GM18517 (cell line): ENCODE measurements at regions not wholly inside any gene's neighbourhood (a gene's known extent, or its start where the extent isn't known, plus 50 kb on each side); places are given as distances from the start of the nearest gene placed in this dataset.
"Not testable (repeated sequence)": the region's sequence is repeated elsewhere in the genome, so short reads cannot be mapped to it uniquely, and the experiment has no call there.

Experiments used
- ATAC-seq: cut with Tn5 transposase; IDR thresholded peaks from one replicate; pipeline ENCODE4 v1.9.1; 2021; ENCODE audit warnings: mild to moderate bottlenecking, moderate library complexity; ENCODE audit not compliant: unreplicated experiment

DNA sequence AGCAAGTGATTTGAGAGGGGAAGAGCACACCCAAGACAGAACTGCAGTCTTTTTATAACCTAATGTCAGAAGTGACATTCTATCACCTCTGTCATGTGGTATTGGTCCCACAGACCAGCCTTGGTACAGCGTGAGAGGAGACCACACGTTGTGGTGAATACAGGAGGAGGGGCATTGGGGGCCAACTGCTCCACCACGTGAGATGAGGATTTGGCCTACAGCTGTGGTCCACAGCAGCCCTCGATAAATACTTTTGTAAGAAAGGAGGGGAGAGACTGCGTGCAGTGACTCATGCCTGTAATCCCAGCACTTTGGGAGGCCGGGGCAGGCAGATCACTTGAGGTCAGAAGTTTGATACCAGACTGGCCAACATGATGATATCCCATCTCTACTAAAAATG, 243.1 kb downstream of the FGFR2 start:
- no peak for ATAC-seq

- ATAC-seq: no peak
Observed at GRCh38 chr10:121356183-121356582, 242.1 kb downstream of the FGFR2 start.

DNA sequence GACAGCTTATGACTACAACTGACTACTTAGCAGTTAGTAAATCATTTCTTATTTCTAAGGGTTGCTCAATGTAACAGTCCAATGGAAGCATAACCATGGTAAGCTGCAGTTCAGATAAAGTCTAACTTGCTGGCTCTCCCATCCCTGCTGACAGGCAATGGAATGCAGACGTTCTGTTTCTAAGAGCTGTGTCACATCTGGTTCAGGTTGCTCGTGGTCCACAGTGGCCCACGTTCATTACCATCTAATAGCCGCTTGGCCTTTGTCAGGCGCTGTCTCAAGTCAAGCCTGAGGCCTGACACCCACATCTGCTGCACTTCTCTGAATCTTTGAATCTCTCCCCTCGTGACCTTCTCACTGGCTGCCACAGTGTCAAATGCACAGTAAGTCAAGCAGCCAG, 240.8 kb downstream of the FGFR2 start:
- ATAC-seq: no peak

DNA sequence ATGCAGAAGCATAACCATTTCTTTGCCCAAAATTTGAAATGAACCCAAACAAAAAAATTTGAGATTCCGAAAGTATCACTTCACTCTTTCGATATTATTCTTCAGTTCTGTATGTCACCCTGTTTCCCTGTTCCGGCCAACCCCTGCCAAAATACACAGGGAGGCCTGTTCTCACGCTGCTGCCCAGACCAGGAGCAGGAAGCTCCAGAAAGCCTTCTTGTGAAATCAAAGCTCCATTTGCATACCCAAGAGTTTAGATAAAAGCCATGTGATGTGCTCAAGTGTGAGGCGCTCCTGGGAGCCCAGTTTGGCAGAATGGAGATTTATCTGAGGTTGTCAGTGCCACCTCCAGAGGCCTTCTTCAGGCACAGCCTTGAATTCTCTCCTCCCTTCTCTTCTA, 236.2 kb downstream of the FGFR2 start:
- no peak for ATAC-seq

- ATAC-seq: no peak
Observed at GRCh38 chr10:121365566-121365965, 232.7 kb downstream of the FGFR2 start.

DNA sequence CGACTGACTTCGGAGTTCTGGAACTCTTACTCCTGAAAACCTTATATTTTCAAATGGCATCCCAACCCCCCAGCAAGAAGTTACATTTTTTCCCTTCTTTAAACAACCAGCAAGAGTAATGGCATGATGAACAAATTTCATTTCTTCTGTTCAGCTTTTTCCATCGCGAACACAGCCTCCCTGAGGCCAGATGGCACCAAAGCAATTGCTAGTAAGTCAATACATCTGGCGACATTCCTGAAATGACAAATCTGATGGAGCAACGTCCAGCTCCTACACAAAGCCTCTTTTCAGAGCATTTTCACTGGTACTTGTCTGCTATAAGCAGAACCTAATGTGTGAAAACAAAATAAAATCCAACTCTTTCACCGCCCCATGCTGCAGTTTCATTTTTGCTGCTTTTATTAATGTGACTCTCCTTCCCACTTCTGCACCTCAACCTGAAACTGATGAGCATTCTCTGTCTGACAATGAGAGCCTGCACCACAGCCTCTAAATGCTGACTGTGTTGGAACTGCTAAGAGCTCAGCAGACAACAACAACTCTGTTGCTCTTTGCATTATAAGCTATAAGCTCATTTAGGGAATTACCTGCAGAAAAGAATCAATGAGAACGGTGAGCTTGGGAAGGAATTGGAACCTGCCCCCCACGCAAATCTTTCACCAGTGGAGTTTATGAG, 229.8 kb downstream of the FGFR2 start:
- ATAC-seq: no peak

GRCh38 chr10:121369616-121370015, 228.6 kb downstream of the FGFR2 start:
- ATAC-seq: no peak

GRCh38 chr10:121371836-121372235, 226.4 kb downstream of the FGFR2 start:
- ATAC-seq: no peak

DNA sequence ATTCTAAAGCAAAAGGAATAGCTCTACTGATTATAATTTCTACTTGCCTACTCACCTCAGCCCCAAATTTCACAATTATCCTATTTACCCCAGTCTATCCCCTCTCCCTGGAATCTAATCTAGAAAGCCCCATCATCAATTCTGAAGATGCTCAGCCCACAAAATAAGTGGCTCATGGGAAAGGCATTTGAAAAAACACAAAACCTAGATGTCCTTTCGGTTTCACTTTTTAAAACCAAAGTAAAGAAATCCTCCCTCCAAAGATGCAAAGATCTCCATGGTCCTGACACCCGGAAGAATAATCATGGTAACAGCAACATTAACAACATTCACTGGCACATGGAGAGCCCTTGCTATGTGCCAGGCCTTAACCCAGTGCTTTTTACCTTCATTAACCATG, 224.8 kb downstream of the FGFR2 start:
- no peak for ATAC-seq

DNA sequence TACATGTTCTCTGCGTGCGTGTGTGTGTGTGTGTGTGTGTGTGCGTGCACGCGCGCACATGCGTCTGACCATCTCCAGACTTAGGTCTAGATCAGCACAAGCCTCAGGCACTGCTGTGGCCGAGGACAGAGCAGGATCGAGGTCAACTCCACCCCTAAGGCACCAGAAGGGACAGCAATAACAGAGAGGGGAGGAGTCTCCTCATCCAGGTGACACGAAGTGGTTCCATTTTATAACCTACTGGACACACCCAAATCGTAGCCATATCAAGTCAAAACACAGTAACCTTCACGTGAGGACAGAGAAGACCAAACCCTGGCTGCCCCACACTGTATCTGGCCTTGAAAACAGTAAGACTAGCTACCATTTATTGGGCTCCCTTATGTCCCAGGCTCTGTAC, 224.1 kb downstream of the FGFR2 start:
- no peak for ATAC-seq

GRCh38 chr10:121375172-121375571, 223.1 kb downstream of the FGFR2 start:
- ATAC-seq: no peak

GRCh38 chr10:121378251-121378801, 219.9 kb downstream of the FGFR2 start:
- no peak for ATAC-seq

GRCh38 chr10:121379013-121379412, 219.2 kb downstream of the FGFR2 start:
- no peak for ATAC-seq

- no peak for ATAC-seq
Observed at GRCh38 chr10:121380211-121380610, 218.0 kb downstream of the FGFR2 start.

DNA sequence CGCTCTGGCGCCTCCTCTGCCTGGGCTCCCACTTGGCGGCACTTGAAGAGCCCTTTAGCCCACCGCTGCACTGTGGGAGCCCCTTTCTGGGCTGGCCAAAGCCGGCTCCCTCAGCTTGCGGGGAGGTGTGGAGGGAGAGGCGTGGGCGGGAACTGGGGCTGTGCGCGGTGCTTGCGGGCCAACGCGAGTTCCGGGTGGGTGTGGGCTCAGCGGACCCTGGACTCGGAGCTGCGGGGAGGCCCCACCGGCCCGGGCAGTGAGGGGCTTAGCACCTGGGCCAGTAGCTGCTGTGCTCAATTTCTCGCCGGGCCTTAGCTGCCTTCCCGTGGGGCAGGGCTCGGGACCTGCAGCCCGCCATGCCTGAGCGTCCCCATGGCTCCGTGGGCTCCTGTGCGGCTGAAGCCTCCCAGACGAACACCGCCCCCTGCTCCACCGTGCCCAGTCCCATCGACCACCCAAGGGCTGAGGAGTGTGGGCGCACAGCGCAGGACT, 216.2 kb downstream of the FGFR2 start:
- not testable (repeated sequence) for ATAC-seq

- ATAC-seq: no peak
Observed at GRCh38 chr10:121385136-121385535, 213.1 kb downstream of the FGFR2 start.

GRCh38 chr10:121392657-121393056, 205.6 kb downstream of the FGFR2 start:
- no peak for ATAC-seq

GRCh38 chr10:121393522-121393921, 204.7 kb downstream of the FGFR2 start:
- no peak for ATAC-seq

- not testable (repeated sequence) for ATAC-seq
Observed at GRCh38 chr10:121400507-121400906, 197.7 kb downstream of the FGFR2 start.

- ATAC-seq: no peak
Observed at GRCh38 chr10:121403527-121403926, 194.7 kb downstream of the FGFR2 start.

DNA sequence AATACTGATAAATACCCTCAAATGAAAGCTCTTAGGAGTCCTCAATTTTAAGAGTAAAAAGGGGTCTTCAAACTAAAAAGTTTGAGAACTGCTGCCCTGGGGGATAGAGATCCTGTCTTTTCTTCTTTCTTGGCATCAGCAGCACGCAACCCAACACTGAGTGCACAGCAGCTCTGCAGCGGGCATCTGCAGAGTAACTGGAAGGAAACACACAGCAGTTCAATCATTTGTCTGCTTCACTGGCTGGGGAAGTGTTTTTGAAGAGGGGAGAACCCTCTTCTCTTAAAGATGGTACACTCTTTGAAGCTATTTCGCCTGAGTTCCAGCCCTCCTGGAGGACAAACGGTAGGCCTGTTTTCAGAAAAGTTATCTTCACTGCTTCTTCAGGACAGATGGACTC, 193.6 kb downstream of the FGFR2 start:
- no peak for ATAC-seq

- ATAC-seq: no peak
Observed at GRCh38 chr10:121405096-121405495, 193.1 kb downstream of the FGFR2 start.

DNA sequence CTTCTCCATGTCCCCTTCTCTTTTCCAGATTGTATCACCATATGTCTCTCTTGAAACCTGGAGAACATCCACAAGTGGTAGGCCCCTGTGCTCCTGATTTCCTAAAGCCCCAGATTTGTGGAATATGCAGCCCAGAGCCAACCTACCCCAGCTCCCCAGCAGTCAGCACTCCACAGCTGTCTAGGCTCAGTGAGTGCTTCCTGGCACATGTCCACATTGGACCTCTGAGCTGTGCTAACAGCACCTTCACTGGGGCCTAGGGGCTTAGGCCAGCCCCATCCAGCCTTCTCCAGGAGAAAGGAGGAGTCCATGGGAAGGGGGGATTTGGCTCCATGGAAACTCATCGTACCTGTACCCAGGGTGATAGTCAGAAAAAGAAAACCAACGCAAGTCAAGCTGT, 192.7 kb downstream of the FGFR2 start:
- ATAC-seq: no peak
